GM12865 (cell line): ENCODE measurements at regions not wholly inside any gene's neighbourhood (a gene's known extent, or its start where the extent isn't known, plus 50 kb on each side); places are given as distances from the start of the nearest gene placed in this dataset.

Source experiments
- DNase-seq: peaks from one replicate; pipeline ENCODE4 v3.0.0; 2010; ENCODE audit warnings: low read depth
- H3K4me3 ChIP-seq: 2 replicates; pipeline ENCODE4 v1.5.1; 2011; ENCODE audit warnings: mild to moderate bottlenecking, low read depth, low read length, control low read depth
- CTCF ChIP-seq: IDR thresholded peaks from 2 replicates; pipeline ENCODE4 v1.5.1; 2011; ENCODE audit warnings: low read length, control low read depth, low read depth, inconsistent platforms; ENCODE audit not compliant: insufficient read depth; ENCODE audit errors: missing control alignments

- no peak for TF ChIP-seq CTCF
- H3K4me3 ChIP-seq, result no peak overlapping the region
- no peak for DNase-seq
Measured at GRCh38 chr18:24988253-24988840, 363.6 kb downstream of the ZNF521 start.

DNA sequence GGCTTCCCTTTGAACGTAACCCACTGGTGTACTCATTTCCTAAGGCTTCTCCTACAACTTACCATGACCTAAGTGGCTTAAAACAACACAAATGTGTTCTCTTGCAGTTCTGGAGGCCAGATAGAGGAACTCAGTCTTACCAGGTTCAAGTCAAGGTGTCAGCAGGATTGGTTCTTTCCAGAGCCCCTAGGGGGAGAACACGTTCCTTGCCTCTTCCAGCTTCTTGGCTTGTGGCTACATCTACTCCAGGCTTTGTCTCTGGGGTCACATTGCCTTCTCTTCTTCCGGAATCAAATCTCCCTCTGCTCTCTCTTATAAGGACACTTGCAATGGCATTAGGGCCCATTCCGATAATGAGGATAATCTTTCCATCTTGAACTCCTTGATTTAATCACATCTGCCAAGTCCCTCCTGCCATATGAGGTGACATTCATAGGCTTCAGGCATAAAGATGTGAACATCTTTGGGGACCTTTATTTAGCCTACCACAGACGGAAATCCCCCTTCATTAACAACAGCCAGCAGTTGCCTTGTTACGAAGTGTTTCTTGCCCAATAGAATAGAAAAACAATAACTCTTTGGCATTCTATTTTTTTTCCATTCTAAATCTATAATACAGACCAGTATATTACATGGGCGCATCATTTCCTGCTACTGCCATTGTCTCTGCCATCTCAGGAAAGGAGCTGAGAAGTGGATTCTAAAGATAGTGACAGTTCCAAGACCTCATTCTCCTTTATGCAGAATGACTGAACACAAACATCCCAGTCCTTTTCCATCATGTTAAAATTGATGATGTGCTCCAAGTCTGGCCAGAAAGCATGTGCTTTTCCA is 362.0 kb downstream of the ZNF521 start:
- no peak for DNase-seq
- TF ChIP-seq CTCF, result no peak
- H3K4me3 ChIP-seq, result no peak overlapping the region

DNA sequence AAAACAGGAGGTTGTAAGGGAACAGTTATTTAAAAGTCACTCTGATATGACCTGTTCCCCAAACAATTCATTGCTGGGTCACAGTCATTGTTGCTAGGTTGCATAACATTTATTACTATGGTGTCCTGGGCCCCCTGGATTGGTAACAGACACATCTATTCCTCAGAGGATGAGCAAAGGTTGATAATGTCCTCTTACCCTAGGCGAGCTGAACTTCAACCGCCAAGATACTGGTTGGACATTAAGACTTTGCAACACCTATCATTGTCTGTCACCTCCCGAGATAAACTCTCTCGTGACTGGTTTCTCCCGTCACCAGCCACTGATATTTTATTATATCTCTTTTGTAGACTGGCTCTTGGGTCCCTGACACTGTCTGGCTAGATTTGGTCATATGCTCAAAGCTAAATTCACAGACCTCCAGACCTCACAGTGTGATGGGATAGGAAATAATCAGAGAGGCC is 361.3 kb downstream of the ZNF521 start:
- TF ChIP-seq CTCF, result no peak
- DNase-seq, result no peak
- H3K4me3 ChIP-seq, result no peak overlapping the region

- H3K4me3 ChIP-seq, result no peak overlapping the region
- no peak for TF ChIP-seq CTCF
- DNase-seq, result no peak
Measured at GRCh38 chr18:24991141-24992060, 360.6 kb downstream of the ZNF521 start.

GRCh38 chr18:24992491-24992890 is 359.5 kb downstream of the ZNF521 start:
- TF ChIP-seq CTCF, result no peak
- H3K4me3 ChIP-seq, result no peak overlapping the region
- DNase-seq, result no peak

GRCh38 chr18:24993628-24994027 is 358.3 kb downstream of the ZNF521 start:
- no peak overlapping the region for H3K4me3 ChIP-seq
- no peak for DNase-seq
- no peak for TF ChIP-seq CTCF
